HG02623 (cell line): ENCODE measurements at regions not wholly inside any gene's neighbourhood (a gene's known extent, or its start where the extent isn't known, plus 50 kb on each side); places are given as distances from the start of the nearest gene placed in this dataset.
A peak's percentile ranks its signal among the peaks of the same experiment; 100 is the strongest.

Source experiments
- ATAC-seq: cut with Tn5 transposase; IDR thresholded peaks from one replicate; pipeline ENCODE4 v1.9.1; 2021; ENCODE audit warnings: moderate library complexity; ENCODE audit not compliant: unreplicated experiment

DNA sequence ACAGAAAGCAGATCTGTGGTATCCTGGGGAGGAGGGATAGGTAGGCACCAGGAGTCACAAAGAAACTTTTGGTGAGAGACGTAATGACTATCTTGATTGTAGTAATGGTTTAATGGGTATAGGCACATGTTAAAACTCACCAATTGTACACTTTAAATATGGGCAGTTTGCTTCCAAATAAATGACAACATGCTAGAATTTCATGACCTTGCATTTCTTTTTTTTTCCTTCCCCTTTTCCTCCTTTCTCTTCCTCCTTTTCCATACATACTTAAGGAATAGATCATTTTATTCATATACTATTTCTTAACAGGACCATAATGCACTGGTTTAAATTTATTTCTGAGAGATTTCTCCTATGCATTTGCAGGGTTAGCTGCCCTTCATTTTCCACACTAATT is 341.8 kb downstream of the TMEM182 start:
- no peak for ATAC-seq

GRCh38 chr2:103119352-103119751 is 357.5 kb downstream of the TMEM182 start:
- no peak for ATAC-seq

- no peak for ATAC-seq
Measured at GRCh38 chr2:103121106-103121505, 359.3 kb downstream of the TMEM182 start.

GRCh38 chr2:103123516-103123915 is 361.7 kb downstream of the TMEM182 start:
- no peak for ATAC-seq

- no peak for ATAC-seq
Measured at GRCh38 chr2:103130857-103131256, 369.0 kb downstream of the TMEM182 start.

DNA sequence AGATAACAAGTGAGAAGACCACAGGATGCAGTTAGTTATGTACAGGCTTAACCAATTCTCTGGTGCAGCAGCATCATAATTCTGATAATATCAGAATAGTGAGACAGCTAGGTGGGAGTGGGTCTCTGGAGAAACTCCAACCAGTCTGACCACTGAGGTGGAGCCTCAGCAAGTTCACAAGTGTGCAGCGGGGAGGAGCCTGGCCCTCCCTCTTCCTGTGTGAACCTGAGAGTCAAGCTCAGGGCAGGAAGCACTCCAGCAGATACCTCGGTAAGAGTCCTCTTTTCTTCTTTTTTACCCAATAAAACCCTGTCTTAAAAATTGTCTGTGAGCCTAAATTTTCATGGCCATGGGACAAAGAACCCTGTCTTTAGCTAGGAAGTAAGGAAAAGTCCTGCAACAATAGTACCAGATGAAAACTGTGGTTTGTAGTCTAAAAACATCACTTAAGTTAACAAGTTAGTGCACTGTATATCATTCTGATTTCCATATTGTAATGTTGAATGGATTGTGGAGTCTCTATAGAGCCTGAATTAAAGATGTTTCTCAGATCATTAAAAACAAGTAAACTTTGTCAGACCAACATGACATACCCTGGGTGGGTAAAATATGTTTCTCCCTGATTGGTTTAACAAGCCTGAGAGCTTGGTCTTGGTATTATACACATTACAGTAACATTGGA is 370.8 kb downstream of the TMEM182 start:
- ATAC-seq: peak; percentile 98

DNA sequence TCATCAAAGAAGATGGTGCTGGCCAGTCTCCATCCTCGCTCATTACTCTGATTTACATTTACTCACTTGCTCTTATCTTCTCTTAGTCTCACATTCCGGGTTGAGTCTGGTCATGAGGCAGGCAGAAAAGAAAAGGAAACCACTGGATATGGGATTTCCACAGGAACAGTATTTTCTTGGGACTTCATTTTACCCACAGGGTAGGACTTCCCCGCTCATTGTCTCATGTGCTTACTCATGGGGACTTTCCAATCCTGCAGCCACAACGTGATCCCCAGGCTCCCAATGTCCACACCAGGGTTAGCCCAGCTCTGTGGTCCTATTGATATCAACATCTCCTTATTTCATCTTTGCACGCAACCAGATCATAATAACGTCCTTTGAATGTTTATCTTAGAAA is 373.8 kb downstream of the TMEM182 start:
- ATAC-seq: no peak

DNA sequence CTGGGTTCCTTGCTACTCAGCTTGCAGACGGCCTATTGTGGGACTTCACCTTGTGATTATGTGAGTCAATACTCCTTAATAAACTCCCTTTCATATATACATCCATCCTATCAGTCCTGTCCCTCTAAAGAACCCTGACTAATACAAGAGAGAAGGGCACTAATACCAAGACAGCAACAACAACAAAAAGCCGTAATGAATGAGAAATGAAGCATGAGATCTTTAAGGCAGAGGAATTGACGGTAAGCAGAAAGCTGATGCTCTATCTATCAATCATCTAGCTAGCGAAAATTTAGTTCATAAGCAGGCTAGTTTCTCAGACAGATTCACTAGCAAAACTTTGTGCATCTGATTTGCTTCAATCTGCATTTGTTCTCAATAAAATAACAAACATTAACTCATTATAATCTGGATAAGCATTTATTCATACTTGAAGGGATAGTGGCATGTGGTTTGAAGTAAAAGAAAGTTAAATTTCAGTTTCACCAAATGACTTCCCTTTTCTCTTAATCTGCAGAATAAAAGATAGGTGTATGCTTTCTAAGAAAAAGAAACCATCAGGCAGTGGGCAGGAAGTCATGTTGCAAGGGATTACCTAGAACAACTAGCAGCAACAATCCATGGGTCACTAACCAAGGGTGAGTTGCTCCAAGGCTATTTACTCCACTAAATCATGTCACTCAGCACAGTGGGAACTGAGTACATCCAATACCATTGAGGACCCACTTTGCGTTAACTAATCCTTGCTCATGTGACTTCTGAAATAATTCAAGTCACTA is 376.5 kb downstream of the TMEM182 start:
- ATAC-seq: peak; percentile 72

DNA sequence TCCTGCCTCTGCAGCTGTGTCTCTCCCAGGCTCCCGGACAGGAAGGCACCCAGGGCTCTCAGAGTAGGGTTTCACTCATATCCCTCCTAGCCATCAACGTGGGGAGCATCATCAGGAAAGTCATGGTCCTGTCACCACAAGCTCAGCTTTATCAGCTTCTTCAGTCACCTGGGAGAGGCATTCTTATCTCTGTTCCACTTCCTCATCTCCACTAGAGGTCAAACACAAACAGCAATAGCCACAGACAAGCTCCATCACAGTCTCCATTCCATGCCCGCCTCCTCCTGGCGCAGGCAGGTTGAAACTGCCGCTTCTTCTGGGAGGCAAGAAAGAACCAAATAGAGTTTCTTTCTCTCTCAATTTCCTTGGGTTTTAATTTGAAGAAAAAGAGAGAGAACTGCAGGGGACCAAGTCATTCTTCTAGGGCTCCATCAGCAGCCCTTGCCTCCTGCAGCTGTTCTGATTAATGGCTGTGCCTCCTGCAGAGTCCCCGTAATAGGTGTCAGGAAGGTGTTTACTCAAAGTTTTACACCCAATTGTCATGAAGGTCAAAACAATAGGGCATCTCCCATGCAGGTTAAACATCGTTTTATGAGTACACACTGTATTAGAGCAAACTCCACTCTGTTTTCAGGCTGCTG is 377.9 kb downstream of the TMEM182 start:
- no peak for ATAC-seq

GRCh38 chr2:103144837-103145236 is 383.0 kb downstream of the TMEM182 start:
- ATAC-seq: no peak

- ATAC-seq: no peak
Measured at GRCh38 chr2:103145739-103146138, 383.9 kb downstream of the TMEM182 start.

- ATAC-seq: no peak
Measured at GRCh38 chr2:103151046-103151445, 389.2 kb downstream of the TMEM182 start.

- no peak for ATAC-seq
Measured at GRCh38 chr2:103152556-103152955, 390.7 kb downstream of the TMEM182 start.

DNA sequence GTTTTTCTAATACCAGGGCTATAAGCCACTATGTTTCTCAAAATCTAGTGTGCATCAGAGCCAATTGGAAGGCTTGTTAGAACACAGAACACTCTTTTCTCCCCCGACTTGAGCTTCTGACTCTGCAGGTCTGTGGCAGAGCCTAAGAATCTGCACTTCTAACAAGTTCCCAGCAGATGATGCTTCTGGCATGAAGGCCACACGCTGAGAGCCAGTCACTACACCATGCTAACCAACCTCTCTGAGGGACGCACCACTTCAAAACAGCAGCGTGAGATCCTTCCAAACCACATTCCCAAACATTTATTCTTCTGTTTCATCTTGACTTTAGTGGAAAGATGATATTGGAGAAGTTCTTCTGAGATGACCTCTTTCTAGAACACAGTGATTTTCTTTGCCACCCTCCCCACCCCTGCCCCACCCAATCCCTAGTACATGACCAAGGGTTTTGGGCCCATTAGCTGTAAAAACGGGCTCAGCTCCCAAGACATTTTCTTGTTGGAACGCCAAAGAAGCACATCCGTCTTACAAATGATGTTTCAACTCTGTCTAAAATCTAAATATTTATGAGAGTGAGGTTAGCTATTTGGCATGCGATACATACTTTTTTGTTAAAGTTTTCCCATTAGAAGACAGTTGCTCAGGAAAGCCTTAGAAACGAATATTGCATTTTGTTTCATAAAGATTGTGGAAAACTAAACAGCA is 391.9 kb downstream of the TMEM182 start:
- no peak for ATAC-seq

- ATAC-seq: no peak
Measured at GRCh38 chr2:103155308-103155707, 393.5 kb downstream of the TMEM182 start.

DNA sequence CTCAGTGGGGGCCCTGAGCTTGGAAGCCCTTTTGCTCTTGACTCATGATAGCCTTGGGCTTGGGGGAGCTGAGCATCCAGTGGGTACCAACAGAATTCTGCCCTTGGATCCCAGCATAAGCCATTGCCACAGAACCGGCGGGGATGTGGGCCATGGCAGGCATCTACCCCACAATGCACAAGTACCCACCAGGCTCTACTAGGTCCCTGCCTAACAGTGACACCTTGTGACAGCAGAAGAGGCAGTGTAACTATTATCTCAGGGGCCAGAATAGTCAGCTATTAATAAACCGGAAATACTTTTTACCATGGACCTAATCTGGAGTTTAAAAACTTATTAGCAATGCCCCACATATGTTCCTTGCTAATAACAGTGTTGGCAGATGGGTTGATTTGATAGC is 397.2 kb downstream of the TMEM182 start:
- ATAC-seq: no peak

GRCh38 chr2:103161456-103162289 is 399.8 kb downstream of the TMEM182 start:
- peak; percentile 70 for ATAC-seq

GRCh38 chr2:103164748-103165147 is 402.9 kb downstream of the TMEM182 start:
- no peak for ATAC-seq

DNA sequence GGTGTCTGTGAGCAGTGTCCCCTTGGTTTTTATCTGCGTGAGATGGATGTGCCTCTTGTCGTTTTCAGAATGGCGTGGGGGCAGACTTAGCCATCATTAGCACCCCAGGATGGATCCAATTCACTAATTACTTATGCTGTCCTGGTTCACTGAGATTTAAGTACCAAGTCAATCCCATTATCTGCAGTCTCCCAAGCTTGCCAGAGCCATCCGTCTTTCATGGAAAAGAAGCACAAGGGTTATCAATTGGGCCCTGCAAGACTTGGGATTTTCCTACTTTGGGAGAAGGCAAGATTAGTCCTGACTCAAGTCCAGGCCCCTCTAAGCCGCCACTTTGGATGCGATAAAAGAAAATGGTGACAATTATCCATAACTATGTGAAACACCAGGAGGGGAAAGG is 404.0 kb downstream of the TMEM182 start:
- no peak for ATAC-seq
